Epidermal melanocyte (primary cell): ENCODE measurements at regions not wholly inside any gene's neighbourhood (a gene's known extent, or its start where the extent isn't known, plus 50 kb on each side); places are given as distances from the start of the nearest gene placed in this dataset.

ENCODE experiments used
- DNase-seq: peaks from one replicate; pipeline ENCODE4 v3.0.0; 2011; ENCODE audit warnings: low spot score; ENCODE audit not compliant: insufficient read length

GRCh38 chr7:81367326-81367931 lies 402.4 kb downstream of the HGF start:
- peak; percentile 26 for DNase-seq

- DNase-seq: no peak
Observed at GRCh38 chr7:81366546-81366945, 403.3 kb downstream of the HGF start.

GRCh38 chr7:81361769-81362312 lies 408.0 kb downstream of the HGF start:
- DNase-seq: no peak

- no peak for DNase-seq
Observed at GRCh38 chr7:81355911-81356310, 413.9 kb downstream of the HGF start.

- no peak for DNase-seq
Observed at GRCh38 chr7:81349044-81349443, 420.8 kb downstream of the HGF start.

GRCh38 chr7:81339946-81340345 lies 421.1 kb upstream of the SEMA3C start:
- DNase-seq: no peak

GRCh38 chr7:81333536-81333935 lies 414.7 kb upstream of the SEMA3C start:
- DNase-seq: no peak

- DNase-seq: no peak
Observed at GRCh38 chr7:81333004-81333403, 414.2 kb upstream of the SEMA3C start.

GRCh38 chr7:81331061-81332018 lies 412.5 kb upstream of the SEMA3C start:
- DNase-seq: no peak

- DNase-seq: no peak
Observed at GRCh38 chr7:81330108-81330507, 411.3 kb upstream of the SEMA3C start.

GRCh38 chr7:81327468-81328266 lies 408.8 kb upstream of the SEMA3C start:
- no peak for DNase-seq

- no peak for DNase-seq
Observed at GRCh38 chr7:81321949-81322348, 403.1 kb upstream of the SEMA3C start.

GRCh38 chr7:81317741-81318140 lies 398.9 kb upstream of the SEMA3C start:
- DNase-seq: no peak

- DNase-seq: peak; percentile 22
Observed at GRCh38 chr7:81308643-81309322, 389.9 kb upstream of the SEMA3C start.

GRCh38 chr7:81301815-81302214 lies 383.0 kb upstream of the SEMA3C start:
- DNase-seq: no peak

GRCh38 chr7:81300753-81301152 lies 381.9 kb upstream of the SEMA3C start:
- no peak for DNase-seq

GRCh38 chr7:81299711-81300110 lies 380.9 kb upstream of the SEMA3C start:
- DNase-seq: no peak

- peak; percentile 72 for DNase-seq
Observed at GRCh38 chr7:81298951-81299666, 380.3 kb upstream of the SEMA3C start.

GRCh38 chr7:81297317-81297716 lies 378.5 kb upstream of the SEMA3C start:
- no peak for DNase-seq

GRCh38 chr7:81296726-81297125 lies 377.9 kb upstream of the SEMA3C start:
- DNase-seq: no peak
